Activated CD4-positive, alpha-beta T cell treated with anti-CD3 and anti-CD28 coated beads, Interleukin-2, amount 10 ng/mL, durations not matched to agents 7 days and 5 days (primary cell): ENCODE measurements at regions not wholly inside any gene's neighbourhood (a gene's known extent, or its start where the extent isn't known, plus 50 kb on each side); places are given as distances from the start of the nearest gene placed in this dataset.
A peak's percentile ranks its signal among the peaks of the same experiment; 100 is the strongest.

Experiments used
- CTCF ChIA-PET: fragments of 350-600 bp; sonication (Branson Sonifier 250); formaldehyde crosslinking; loops from one replicate; lab custom pipeline; 2021; ENCODE audit warnings: antibody characterized with exemption; lab: Charles Lee
- POLR2A ChIA-PET: fragments of 350-600 bp; sonication (Branson Sonifier 250); formaldehyde crosslinking; loops from one replicate; lab custom pipeline; 2021; ENCODE audit warnings: antibody characterized with exemption; lab: Charles Lee
- DNase-seq: peaks from one replicate; pipeline ENCODE4 v3.0.0-alpha.2; 2020
- H3K27ac Mint-ChIP-seq: one replicate; pipeline ENCODE4 v1.8.0; 2021; ENCODE audit warnings: mild to moderate bottlenecking, moderate library complexity, mixed read lengths
- H3K27me3 Mint-ChIP-seq: one replicate; pipeline ENCODE4 v1.8.0; 2021; ENCODE audit warnings: mixed read lengths
- H3K36me3 Mint-ChIP-seq: one replicate; pipeline ENCODE4 v1.8.0; 2021; ENCODE audit warnings: low read depth, mixed read lengths
- H3K4me1 Mint-ChIP-seq: one replicate; pipeline ENCODE4 v1.8.0; 2021; ENCODE audit warnings: mixed read lengths
- H3K4me3 Mint-ChIP-seq: one replicate; pipeline ENCODE4 v1.8.0; 2021; ENCODE audit warnings: mild to moderate bottlenecking, moderate library complexity, mixed read lengths
- H3K9me3 Mint-ChIP-seq: one replicate; pipeline ENCODE4 v1.8.0; 2021; ENCODE audit warnings: mixed read lengths

DNA sequence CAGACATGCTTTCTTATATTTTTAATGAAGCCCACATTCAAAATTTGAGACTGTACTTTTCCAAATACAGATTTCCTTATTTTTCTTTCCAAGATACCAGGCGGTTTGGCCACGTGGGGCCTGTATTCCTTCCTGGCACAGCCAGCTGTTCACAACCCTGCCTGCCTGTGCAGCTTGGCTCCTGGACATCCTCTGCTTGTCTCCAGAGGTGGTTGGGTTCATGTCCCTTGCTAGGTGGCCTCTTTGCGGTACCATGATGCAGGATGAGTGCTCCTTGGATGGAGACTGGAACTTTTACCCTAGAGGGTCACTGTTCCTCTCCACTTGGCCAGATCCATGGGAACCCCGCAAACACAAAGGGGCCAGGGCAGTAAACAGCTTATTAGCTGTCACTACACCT is 297.5 kb upstream of the MSX2 start:
- Mint-ChIP-seq H3K27ac (no peak overlapping the region), H3K9me3 (no peaks in the 10 kb centered on the region), H3K4me3 (no peak overlapping the region), H3K27me3 (no peaks in the 10 kb centered on the region), H3K4me1 (peaks cover 2% of the 10 kb centered on the region), H3K36me3 (no peaks in the 10 kb centered on the region)
- CTCF ChIA-PET = no interaction called here
- POLR2A ChIA-PET = no interaction called here
- no peak for DNase-seq

- H3K27me3 Mint-ChIP-seq = no peaks in the 10 kb centered on the region
- POLR2A ChIA-PET = no interaction called here
- no peak overlapping the region for H3K27ac Mint-ChIP-seq
- H3K36me3 Mint-ChIP-seq = no peaks in the 10 kb centered on the region
- no peak overlapping the region for H3K4me3 Mint-ChIP-seq
- peaks cover 2% of the 10 kb centered on the region for H3K4me1 Mint-ChIP-seq
- H3K9me3 Mint-ChIP-seq = no peaks in the 10 kb centered on the region
- CTCF ChIA-PET = no interaction called here
- no peak for DNase-seq
These were observed 297.1 kb upstream of the MSX2 start for GRCh38 chr5:174427304-174427703.

DNA sequence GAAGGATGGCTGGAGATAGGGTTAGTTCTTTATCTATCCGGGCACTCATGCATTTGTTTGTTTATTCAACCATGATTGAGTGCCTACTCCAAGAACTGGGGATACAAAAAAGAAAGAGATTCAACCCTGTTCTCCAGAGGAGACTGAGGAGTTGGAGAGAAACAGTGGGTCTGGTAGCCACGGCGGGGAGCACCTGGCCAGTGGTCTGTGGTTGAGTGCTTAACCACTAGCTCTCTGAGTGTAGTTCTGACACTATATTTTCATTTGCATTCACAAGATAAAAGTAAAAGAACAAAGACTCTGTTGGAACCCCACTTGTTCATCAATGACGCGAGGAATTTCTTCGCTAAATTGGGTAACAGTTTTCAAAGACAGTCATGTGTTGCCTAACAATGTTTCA is 295.5 kb upstream of the MSX2 start:
- H3K27me3 Mint-ChIP-seq = no peaks in the 10 kb centered on the region
- no peaks in the 10 kb centered on the region for H3K36me3 Mint-ChIP-seq
- peaks cover 2% of the 10 kb centered on the region for H3K4me1 Mint-ChIP-seq
- no peak overlapping the region for H3K27ac Mint-ChIP-seq
- DNase-seq = no peak
- CTCF ChIA-PET = no interaction called here
- H3K9me3 Mint-ChIP-seq = no peaks in the 10 kb centered on the region
- POLR2A ChIA-PET = no interaction called here
- H3K4me3 Mint-ChIP-seq = no peak overlapping the region

- Mint-ChIP-seq H3K9me3 (no peaks in the 10 kb centered on the region), H3K27me3 (no peaks in the 10 kb centered on the region), H3K4me1 (no peaks in the 10 kb centered on the region), H3K36me3 (no peaks in the 10 kb centered on the region), H3K27ac (no peak overlapping the region), H3K4me3 (no peak overlapping the region)
- CTCF ChIA-PET = interaction anchor here (0.6 to 0.7 kb wide), 2 partner anchors 9 to 11 kb away, joined by 3 read pairs; no protein-coding TSS in a partner anchor
- POLR2A ChIA-PET = interaction anchor here (0.7 kb wide), 1 partner anchor 14 kb away, joined by 3 read pairs; no protein-coding TSS in a partner anchor
- no peak for DNase-seq
These were observed 293.4 kb upstream of the MSX2 start for GRCh38 chr5:174430940-174431339.

DNA sequence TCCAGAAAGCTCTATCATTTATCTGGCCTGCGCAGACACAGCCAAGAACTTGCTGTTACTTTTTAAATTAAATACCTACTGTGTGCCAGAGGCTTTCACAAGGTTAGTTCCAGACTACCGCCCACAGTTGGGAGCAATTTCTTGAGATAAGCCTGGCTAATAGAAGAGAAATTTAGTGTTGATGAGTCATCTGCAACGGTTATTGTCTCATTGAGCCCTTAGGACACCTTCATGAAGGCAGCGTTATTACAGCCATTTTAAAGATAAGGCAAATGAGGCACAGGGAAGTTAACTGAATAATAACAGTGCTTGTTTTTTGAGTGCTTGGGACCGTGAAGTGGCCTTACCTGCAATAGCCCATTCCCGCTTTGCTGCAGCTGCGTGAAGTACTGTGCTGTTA is 292.9 kb upstream of the MSX2 start:
- Mint-ChIP-seq H3K27ac (no peak overlapping the region), H3K4me1 (no peaks in the 10 kb centered on the region), H3K27me3 (no peaks in the 10 kb centered on the region), H3K4me3 (no peak overlapping the region), H3K9me3 (no peaks in the 10 kb centered on the region), H3K36me3 (no peaks in the 10 kb centered on the region)
- ChIA-PET CTCF (interaction anchor here (0.6 to 1.3 kb wide), 3 partner anchors 9 to 12 kb away, joined by 3 read pairs; no protein-coding TSS in a partner anchor), POLR2A (interaction anchor here (0.7 kb wide), 1 partner anchor 13 kb away, joined by 3 read pairs; no protein-coding TSS in a partner anchor)
- no peak for DNase-seq

DNA sequence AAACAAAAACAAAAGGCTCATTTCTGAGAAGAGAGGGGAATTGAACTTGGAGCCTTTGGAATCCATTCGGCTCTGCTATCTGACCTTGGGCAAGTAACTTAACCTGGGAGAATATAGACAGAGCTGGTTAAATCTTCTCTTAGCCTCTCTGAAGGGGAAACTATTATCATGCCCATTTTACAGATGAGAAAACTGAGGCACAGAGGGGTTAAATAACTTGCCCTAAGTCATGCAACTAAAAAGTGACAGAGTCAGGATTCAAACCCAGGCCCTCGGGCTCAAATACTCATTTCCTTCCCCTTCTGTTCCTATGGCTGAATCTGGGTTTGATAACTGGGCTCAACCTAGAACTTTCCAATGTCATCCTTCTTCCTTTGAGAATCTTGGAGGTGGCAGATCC is 291.3 kb upstream of the MSX2 start:
- no peaks in the 10 kb centered on the region for H3K4me1 Mint-ChIP-seq
- CTCF ChIA-PET = no interaction called here

DNA sequence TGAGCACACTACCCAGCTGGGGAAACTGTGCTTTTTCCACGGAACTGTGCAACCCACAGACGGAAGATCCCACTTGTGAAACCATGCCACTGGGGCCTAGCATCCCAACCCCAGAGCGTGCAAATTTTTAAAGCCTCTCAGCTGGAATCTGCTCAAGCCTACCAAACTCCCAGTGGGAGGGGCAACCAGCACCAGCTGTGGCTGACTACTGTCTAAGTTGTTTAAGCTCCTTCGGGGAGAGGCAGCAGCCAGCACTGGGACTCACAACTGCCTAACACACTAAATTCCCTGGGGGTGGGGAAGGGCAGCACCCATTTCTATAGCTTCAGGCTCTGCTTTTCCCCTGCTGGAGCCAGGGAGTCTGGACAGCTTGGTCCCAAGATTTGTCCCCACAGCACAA is 287.6 kb upstream of the MSX2 start:
- ChIA-PET CTCF (no interaction called here), POLR2A (no interaction called here)
- Mint-ChIP-seq H3K4me1 (no peaks in the 10 kb centered on the region), H3K27ac (no peak overlapping the region), H3K36me3 (no peaks in the 10 kb centered on the region), H3K4me3 (no peak overlapping the region), H3K27me3 (peaks cover 7% of the 10 kb centered on the region), H3K9me3 (no peaks in the 10 kb centered on the region)
- no peak for DNase-seq

More for the DNA sequence above, 291.3 kb upstream of the MSX2 start:
- Mint-ChIP-seq H3K27ac (no peak overlapping the region), H3K27me3 (no peaks in the 10 kb centered on the region), H3K4me3 (no peak overlapping the region), H3K9me3 (no peaks in the 10 kb centered on the region), H3K36me3 (no peaks in the 10 kb centered on the region)
- no peak for DNase-seq
- POLR2A ChIA-PET = no interaction called here

DNA sequence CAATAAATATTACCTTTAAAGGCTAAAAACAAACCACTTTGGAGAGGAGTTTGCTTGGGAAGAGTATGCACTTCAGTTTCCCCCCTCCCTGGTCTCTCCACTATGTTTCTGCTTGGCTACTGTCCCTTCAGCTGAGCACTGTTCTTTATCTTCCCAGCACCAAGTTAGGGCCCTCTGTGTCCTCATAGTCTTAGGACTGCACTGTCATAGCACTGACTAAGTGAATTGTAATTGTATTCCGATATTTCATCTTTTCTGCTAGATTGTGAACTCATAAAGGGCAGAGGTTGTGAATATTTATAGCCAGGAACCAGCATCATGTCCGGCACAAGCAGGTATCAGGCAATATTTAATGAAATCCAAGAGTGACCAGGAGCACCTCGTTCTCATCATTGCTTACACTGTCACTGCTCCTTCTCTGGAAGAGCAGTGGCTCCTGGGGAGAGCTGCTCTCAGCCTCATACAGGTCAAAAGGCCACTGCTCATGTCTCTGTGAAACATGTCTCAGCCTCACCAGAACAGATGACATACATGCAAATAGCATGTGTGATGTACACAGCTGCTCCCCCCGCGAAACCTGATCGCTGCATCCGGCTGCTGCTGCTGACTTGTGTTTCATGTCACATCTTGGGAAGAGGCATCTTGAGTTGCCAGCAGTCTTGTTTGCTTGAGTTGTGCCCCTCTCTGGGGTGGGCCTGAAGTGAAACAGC is 279.7 kb upstream of the MSX2 start:
- DNase-seq = no peak
- H3K9me3 Mint-ChIP-seq = no peaks in the 10 kb centered on the region
- H3K4me3 Mint-ChIP-seq = no peak overlapping the region
- peaks cover 7% of the 10 kb centered on the region for H3K27me3 Mint-ChIP-seq
- H3K4me1 Mint-ChIP-seq = no peaks in the 10 kb centered on the region
- H3K36me3 Mint-ChIP-seq = no peaks in the 10 kb centered on the region
- ChIA-PET CTCF (no interaction called here), POLR2A (interaction anchor here (0.5 kb wide), 1 partner anchor 13 kb away, joined by 3 read pairs; no protein-coding TSS in a partner anchor)
- H3K27ac Mint-ChIP-seq = no peak overlapping the region

DNA sequence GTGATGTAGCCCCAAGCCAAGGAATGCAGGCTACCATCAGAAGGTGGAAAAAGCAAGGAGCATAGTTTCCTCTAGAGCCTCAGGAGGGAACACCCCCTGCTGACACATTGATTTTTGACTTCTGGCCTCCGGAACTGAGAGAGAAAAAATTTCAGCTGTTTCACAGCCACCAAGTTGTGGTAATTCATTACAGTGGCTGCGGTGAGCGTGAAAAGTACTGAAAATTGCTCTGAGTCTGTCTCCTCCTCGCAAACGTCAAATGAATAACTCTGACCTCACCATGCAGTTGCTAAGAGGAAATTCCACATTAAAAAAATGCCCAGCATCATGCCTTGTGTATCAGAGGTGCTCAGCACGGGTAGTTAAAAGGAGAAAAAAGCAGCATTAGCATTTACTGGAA is 277.9 kb upstream of the MSX2 start:
- Mint-ChIP-seq H3K36me3 (no peaks in the 10 kb centered on the region), H3K4me3 (no peak overlapping the region), H3K9me3 (no peaks in the 10 kb centered on the region), H3K4me1 (no peaks in the 10 kb centered on the region), H3K27ac (no peak overlapping the region), H3K27me3 (no peaks in the 10 kb centered on the region)
- ChIA-PET POLR2A (no interaction called here), CTCF (no interaction called here)
- no peak for DNase-seq

GRCh38 chr5:174446988-174447387 is 277.4 kb upstream of the MSX2 start:
- Mint-ChIP-seq H3K4me1 (no peaks in the 10 kb centered on the region), H3K9me3 (no peaks in the 10 kb centered on the region), H3K36me3 (no peaks in the 10 kb centered on the region), H3K27me3 (no peaks in the 10 kb centered on the region), H3K4me3 (no peak overlapping the region), H3K27ac (no peak overlapping the region)
- CTCF ChIA-PET = no interaction called here
- POLR2A ChIA-PET = no interaction called here
- no peak for DNase-seq

DNA sequence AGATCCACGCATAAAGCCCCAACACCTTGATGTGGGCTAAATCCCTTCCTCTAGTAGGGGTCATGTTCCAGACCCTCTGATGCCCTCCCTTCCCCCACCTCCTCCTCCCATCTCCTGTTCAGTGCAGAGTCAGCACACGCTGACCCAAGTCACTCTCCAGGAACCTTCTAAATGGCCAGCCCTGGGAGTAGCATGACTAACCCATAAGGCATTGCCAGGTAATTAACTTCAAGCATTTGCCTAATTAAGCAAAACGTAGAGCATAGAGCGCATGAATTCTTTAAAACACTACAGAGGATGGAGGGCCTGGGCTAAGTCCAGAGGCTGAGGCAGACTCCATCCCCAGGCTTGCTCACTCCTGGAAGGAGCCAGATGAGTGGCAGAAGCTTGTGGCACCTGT is 276.3 kb upstream of the MSX2 start:
- Mint-ChIP-seq H3K27ac (no peak overlapping the region), H3K4me3 (no peak overlapping the region), H3K27me3 (peaks cover 2% of the 10 kb centered on the region), H3K4me1 (no peaks in the 10 kb centered on the region), H3K9me3 (peaks cover 2% of the 10 kb centered on the region), H3K36me3 (no peaks in the 10 kb centered on the region)
- CTCF ChIA-PET = no interaction called here
- POLR2A ChIA-PET = no interaction called here
- DNase-seq = no peak

GRCh38 chr5:174448662-174449061 is 275.7 kb upstream of the MSX2 start:
- no peaks in the 10 kb centered on the region for H3K36me3 Mint-ChIP-seq
- ChIA-PET POLR2A (no interaction called here), CTCF (no interaction called here)
- no peak overlapping the region for H3K4me3 Mint-ChIP-seq
- H3K27me3 Mint-ChIP-seq = peaks cover 2% of the 10 kb centered on the region
- no peak overlapping the region for H3K27ac Mint-ChIP-seq
- H3K9me3 Mint-ChIP-seq = peaks cover 2% of the 10 kb centered on the region
- no peak for DNase-seq
- H3K4me1 Mint-ChIP-seq = peaks cover 4% of the 10 kb centered on the region

DNA sequence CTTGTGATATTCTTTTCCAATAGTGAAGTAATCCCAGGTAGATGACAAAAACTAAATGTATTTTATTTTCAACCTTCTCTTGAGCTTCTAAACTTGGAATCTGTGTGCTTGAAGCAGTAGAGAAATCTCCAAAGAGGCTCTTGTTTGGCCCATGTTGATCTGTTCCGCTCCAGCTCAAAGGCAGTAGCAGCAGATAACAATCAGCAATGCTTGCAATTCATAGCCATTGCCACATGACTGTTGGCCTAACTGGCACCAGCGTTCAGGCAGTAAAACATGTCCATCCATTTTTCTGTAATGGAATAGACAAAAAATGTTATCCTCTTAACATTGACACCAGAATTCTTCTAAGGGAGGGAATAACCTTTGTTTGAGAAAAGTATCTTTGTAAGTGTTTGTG is 270.7 kb upstream of the MSX2 start:
- ChIA-PET POLR2A (no interaction called here), CTCF (no interaction called here)
- H3K9me3 Mint-ChIP-seq = peaks cover 4% of the 10 kb centered on the region
- H3K4me3 Mint-ChIP-seq = peak overlapping the region; percentile 58
- peaks cover 2% of the 10 kb centered on the region for H3K27me3 Mint-ChIP-seq
- H3K4me1 Mint-ChIP-seq = peaks cover 27% of the 10 kb centered on the region
- H3K27ac Mint-ChIP-seq = peak overlapping the region; percentile 86
- DNase-seq = no peak
- H3K36me3 Mint-ChIP-seq = no peaks in the 10 kb centered on the region

DNA sequence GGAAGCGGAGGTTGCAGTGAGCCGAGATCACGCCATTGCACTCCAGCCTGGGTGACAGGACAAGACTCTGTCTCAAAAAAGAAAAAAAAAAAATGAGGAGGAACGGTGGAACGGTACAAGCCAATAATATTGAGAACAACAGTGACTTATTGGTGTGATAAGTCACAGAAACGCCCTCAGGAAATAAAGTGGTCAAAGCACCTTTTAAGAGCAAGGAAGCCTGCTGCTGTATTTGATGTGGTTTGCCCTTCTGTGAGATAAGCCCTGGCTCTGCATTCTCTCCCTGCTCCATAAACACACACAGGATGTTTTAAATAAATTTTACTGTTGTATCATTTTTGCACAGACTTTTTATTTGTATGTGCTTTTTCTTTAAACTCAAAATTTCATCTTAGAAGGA is 269.9 kb upstream of the MSX2 start:
- Mint-ChIP-seq H3K4me3 (peak overlapping the region; percentile 58), H3K4me1 (peaks cover 30% of the 10 kb centered on the region), H3K9me3 (peaks cover 4% of the 10 kb centered on the region), H3K27me3 (peaks cover 2% of the 10 kb centered on the region), H3K36me3 (peaks cover 2% of the 10 kb centered on the region), H3K27ac (peak overlapping the region; percentile 86)
- ChIA-PET CTCF (no interaction called here), POLR2A (no interaction called here)
- peak; percentile 65 for DNase-seq
